Endothelial cell of umbilical vein (primary cell): ENCODE measurements at regions not wholly inside any gene's neighbourhood (a gene's known extent, or its start where the extent isn't known, plus 50 kb on each side); places are given as distances from the start of the nearest gene placed in this dataset.

Source experiments
- BruUV-seq: library from RNA; stranded (reverse); fragments of 400-500 nt; replicated peaks from 2 replicates; lab custom pipeline; 2021; lab: Mats Ljungman, UMichigan
- CTCF ChIA-PET: fragments of 300-600, 350-600 bp; sonication (Branson Sonifier 250); formaldehyde crosslinking; loops from one replicate; lab custom pipeline; 2021; ENCODE audit warnings: antibody characterized with exemption, inconsistent platforms; lab: Charles Lee
- POLR2A ChIA-PET: fragments of 300-600, 350-600 bp; sonication (Branson Sonifier 250); formaldehyde crosslinking; loops from one replicate; lab custom pipeline; 2021; ENCODE audit warnings: antibody characterized with exemption, inconsistent platforms; lab: Charles Lee
- DNase-seq: peaks from one replicate; pipeline ENCODE4 v3.0.0-alpha.2; 2011; ENCODE audit warnings: low read depth, low spot score
- FAIRE-seq: peaks from 2 replicates; lab custom pipeline; 2011; peaks lifted over from hg19 to GRCh38; lab: Jason Lieb, UNC
- H2AFZ ChIP-seq: 2 replicates; pipeline ENCODE4 v1.6.0; 2012; ENCODE audit warnings: low read depth, low read length, control low read depth, inconsistent platforms
- H3K27ac ChIP-seq: 2 replicates; pipeline ENCODE4 v1.5.1; 2011; ENCODE audit warnings: low read depth, mild to moderate bottlenecking, control low read depth, low read length, moderate library complexity; ENCODE audit not compliant: insufficient read depth
- H3K27me3 ChIP-seq, 2 experiments: 2 replicates each; pipeline versions ENCODE4 v1.6.0 to v1.6.1; 2011; ENCODE audit warnings: low read length in 2 of 2, mixed read lengths in 1 of 2; ENCODE audit not compliant: control insufficient read depth in 2 of 2, insufficient read depth in 2 of 2
- H3K36me3 ChIP-seq, 2 experiments: 2 replicates in 1 of 2; 3 replicates in 1 of 2; pipeline ENCODE4 v1.5.1; 2011; ENCODE audit warnings: low read length in 2 of 2, mild to moderate bottlenecking in 1 of 2, moderate library complexity in 1 of 2; ENCODE audit not compliant: control insufficient read depth in 2 of 2, insufficient read depth in 2 of 2; ENCODE audit errors: extremely low read depth in 1 of 2
- H3K4me1 ChIP-seq: 3 replicates; pipeline ENCODE4 v1.5.1; 2011; ENCODE audit warnings: mild to moderate bottlenecking, low read length; ENCODE audit not compliant: control insufficient read depth, insufficient read depth; ENCODE audit errors: extremely low read depth
- H3K4me2 ChIP-seq: 2 replicates; pipeline ENCODE4 v1.6.1; 2011; ENCODE audit warnings: low read length, control low read depth, mixed read lengths; ENCODE audit not compliant: insufficient read depth
- H3K4me3 ChIP-seq, 3 experiments: fragments of 200-600 bp in 1 of 3; sonication (generic), shearing (Covaris generic) in 1 of 3; replicated peaks in 1 of 3; 2 replicates each; pipeline ENCODE4 v1.5.1; 2011 to 2016; ENCODE audit warnings: control low read depth in 3 of 3, low read length in 3 of 3, mild to moderate bottlenecking in 2 of 3, inconsistent platforms in 1 of 3, low read depth in 1 of 3, moderate library complexity in 1 of 3; ENCODE audit not compliant: insufficient read depth in 1 of 3
- H3K79me2 ChIP-seq: 2 replicates; pipeline ENCODE4 v1.6.0; 2012; ENCODE audit warnings: low read length, inconsistent platforms; ENCODE audit not compliant: control insufficient read depth, insufficient read depth
- H3K9ac ChIP-seq: replicated peaks from 2 replicates; pipeline ENCODE3; 2011; ENCODE audit warnings: low read length, control low read depth; ENCODE audit not compliant: insufficient read depth; ENCODE audit errors: extremely low read depth
- H3K9me1 ChIP-seq: replicated peaks from 3 replicates; pipeline ENCODE4 v1.6.0; 2011; ENCODE audit warnings: mild to moderate bottlenecking, low read length; ENCODE audit not compliant: control insufficient read depth, insufficient read depth; ENCODE audit errors: extremely low read depth
- H3K9me3 ChIP-seq: replicated peaks from 2 replicates; pipeline ENCODE4 v1.5.1; 2012; ENCODE audit warnings: low read length, inconsistent platforms; ENCODE audit not compliant: control insufficient read depth, insufficient read depth
- H4K20me1 ChIP-seq: replicated peaks from 2 replicates; pipeline ENCODE3; 2011; ENCODE audit warnings: mild to moderate bottlenecking, low read length; ENCODE audit not compliant: control insufficient read depth, insufficient read depth; ENCODE audit errors: extremely low read depth
- EZH2 ChIP-seq: IDR thresholded peaks from 2 replicates; pipeline ENCODE4 v1.6.1; 2012; ENCODE audit warnings: borderline replicate concordance, low read depth, mild to moderate bottlenecking, moderate library complexity, low read length, inconsistent platforms; ENCODE audit not compliant: severe bottlenecking
- FOS ChIP-seq: IDR thresholded peaks from 2 replicates; pipeline ENCODE4 v1.6.1; 2011; ENCODE audit warnings: mild to moderate bottlenecking, low read length, moderate library complexity, borderline replicate concordance; ENCODE audit not compliant: insufficient read depth
- GATA2 ChIP-seq: IDR thresholded peaks from 2 replicates; pipeline ENCODE4 v1.7.0; 2011; ENCODE audit warnings: low read depth, mild to moderate bottlenecking, moderate library complexity, mixed read lengths, low read length; ENCODE audit not compliant: insufficient read length, insufficient read depth
- JUN ChIP-seq: IDR thresholded peaks from 2 replicates; pipeline ENCODE4 v1.6.1; 2011; ENCODE audit warnings: borderline replicate concordance, low read depth; ENCODE audit not compliant: insufficient read length, insufficient read depth
- MYC ChIP-seq: IDR thresholded peaks from one replicate; pipeline ENCODE4 v1.6.1; 2011; ENCODE audit warnings: mild to moderate bottlenecking, low read depth, low read length
- POLR2A ChIP-seq: IDR thresholded peaks from 2 replicates; pipeline ENCODE4 v1.6.1; 2012; ENCODE audit warnings: low read depth, mild to moderate bottlenecking, control low read depth, low read length
- POLR2AphosphoS5 ChIP-seq: IDR thresholded peaks from 2 replicates; pipeline ENCODE4 v1.6.1; 2012; ENCODE audit warnings: low read depth, mild to moderate bottlenecking, control low read depth, low read length, moderate library complexity; ENCODE audit not compliant: insufficient read depth
- dilution Hi-C: fragments of 300-500 bp; cut with MboI; formaldehyde crosslinking; loops from one replicate; pipeline ENCODE4 v1.15.0; 2019; ENCODE audit warnings: low sequenced_read_pairs; ENCODE audit not compliant: extremely low pct_ligation_motif_present
- intact Hi-C: fragments of 100-400 bp; cut with micrococcal nuclease; formaldehyde crosslinking; loops from one replicate; pipeline ENCODE4 v1.10.0; 2022
- TF ChIP-seq, protein P1 (sequence below), 2 donors: IDR thresholded peaks; 1 replicate in 1 of 2; 2 replicates in 1 of 2; pipeline ENCODE4 v1.5.1; 2011; ENCODE audit warnings: low read length in 2 of 2, mild to moderate bottlenecking in 2 of 2, moderate library complexity in 2 of 2, control low read depth in 1 of 2, inconsistent platforms in 1 of 2, low read depth in 1 of 2; ENCODE audit not compliant: insufficient read depth in 1 of 2; ENCODE audit errors: extremely low read depth in 1 of 2
- TF ChIP-seq, protein P2 (sequence below): IDR thresholded peaks from 2 replicates; pipeline ENCODE4 v1.6.1; 2011; ENCODE audit not compliant: insufficient read depth, insufficient read length

- Histone ChIP-seq H3K4me3 (no peak overlapping the region), H3K9me1 (no peaks in the 10 kb centered on the region), H3K36me3 (no peaks in the 10 kb centered on the region), H3K4me1 (peaks cover 15% of the 10 kb centered on the region), H3K9ac (no peak overlapping the region), H2AFZ (no peak overlapping the region), H3K27me3 (no peaks in the 10 kb centered on the region), H3K4me2 (no peak overlapping the region), H4K20me1 (no peaks in the 10 kb centered on the region), H3K9me3 (no peaks in the 10 kb centered on the region), H3K27ac (no peak overlapping the region), H3K79me2 (no peaks in the 10 kb centered on the region)
- intact Hi-C loops (no loop called here), dilution Hi-C loops (no loop called here)
- TF ChIP-seq FOS, result no peak
- no peak for TF ChIP-seq JUN
- no peak for TF ChIP-seq POLR2AphosphoS5
- no peak for TF ChIP-seq POLR2A
- no peak for TF ChIP-seq MYC
- TF ChIP-seq, protein P1, sequence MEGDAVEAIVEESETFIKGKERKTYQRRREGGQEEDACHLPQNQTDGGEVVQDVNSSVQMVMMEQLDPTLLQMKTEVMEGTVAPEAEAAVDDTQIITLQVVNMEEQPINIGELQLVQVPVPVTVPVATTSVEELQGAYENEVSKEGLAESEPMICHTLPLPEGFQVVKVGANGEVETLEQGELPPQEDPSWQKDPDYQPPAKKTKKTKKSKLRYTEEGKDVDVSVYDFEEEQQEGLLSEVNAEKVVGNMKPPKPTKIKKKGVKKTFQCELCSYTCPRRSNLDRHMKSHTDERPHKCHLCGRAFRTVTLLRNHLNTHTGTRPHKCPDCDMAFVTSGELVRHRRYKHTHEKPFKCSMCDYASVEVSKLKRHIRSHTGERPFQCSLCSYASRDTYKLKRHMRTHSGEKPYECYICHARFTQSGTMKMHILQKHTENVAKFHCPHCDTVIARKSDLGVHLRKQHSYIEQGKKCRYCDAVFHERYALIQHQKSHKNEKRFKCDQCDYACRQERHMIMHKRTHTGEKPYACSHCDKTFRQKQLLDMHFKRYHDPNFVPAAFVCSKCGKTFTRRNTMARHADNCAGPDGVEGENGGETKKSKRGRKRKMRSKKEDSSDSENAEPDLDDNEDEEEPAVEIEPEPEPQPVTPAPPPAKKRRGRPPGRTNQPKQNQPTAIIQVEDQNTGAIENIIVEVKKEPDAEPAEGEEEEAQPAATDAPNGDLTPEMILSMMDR (IDR thresholded peaks at IDR 0.05; ENCODE audit: extremely low read depth in 1 of 2, insufficient read depth in 1 of 2, low read depth in 1 of 2, low read length in 2 of 2), result no peak
- ChIA-PET CTCF (no interaction called here), POLR2A (no interaction called here)
- DNase-seq, result no peak
- FAIRE-seq, result no peak
- no TSS peak for BruUV-seq
Measured at GRCh38 chr20:11120431-11120830, 446.6 kb upstream of the JAG1 start.

DNA sequence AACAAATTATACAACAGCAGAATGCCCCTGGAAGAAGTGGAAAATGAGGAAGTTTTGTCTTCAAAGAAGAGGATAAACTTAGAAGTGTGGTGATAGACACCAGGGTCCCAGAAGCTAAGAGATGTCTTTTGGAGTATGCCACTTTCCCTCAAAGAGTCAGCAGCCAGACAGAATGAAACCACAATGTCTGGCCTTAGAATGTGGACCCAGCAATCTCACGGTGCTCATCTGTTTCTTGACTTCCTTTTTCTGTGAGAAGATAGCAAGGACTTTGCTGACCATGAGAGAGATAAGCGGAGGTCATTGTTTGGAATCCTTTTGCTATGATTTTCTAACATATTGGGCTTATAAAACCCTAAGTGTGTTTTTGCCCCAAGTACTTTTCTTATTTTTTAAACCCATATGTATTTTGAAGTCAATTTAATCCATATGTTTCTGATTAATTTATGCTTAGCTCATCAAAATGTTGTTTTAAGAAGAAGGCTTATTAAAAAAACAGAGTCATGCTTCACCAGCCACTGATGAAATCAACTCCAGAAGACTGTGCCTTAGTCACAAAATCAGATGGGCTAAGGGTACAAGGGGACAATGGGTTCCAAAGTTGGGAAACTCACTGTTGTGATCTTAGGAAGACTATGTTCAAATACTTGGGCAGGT is 451.2 kb upstream of the JAG1 start:
- BruUV-seq, result no TSS peak
- DNase-seq (peak; percentile 30), FAIRE-seq (no peak)
- no peaks in the 10 kb centered on the region for H3K4me1 ChIP-seq
- no peak for TF ChIP-seq JUN
- TF ChIP-seq, protein P2, sequence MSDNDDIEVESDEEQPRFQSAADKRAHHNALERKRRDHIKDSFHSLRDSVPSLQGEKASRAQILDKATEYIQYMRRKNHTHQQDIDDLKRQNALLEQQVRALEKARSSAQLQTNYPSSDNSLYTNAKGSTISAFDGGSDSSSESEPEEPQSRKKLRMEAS, result no peak
- TF ChIP-seq FOS, result no peak
- no peak for TF ChIP-seq EZH2
- TF ChIP-seq POLR2A, result no peak
- TF ChIP-seq GATA2, result no peak
- TF ChIP-seq, protein P1 (IDR thresholded peaks at IDR 0.05; ENCODE audit: extremely low read depth in 1 of 2, insufficient read depth in 1 of 2, low read depth in 1 of 2, low read length in 2 of 2), result no peak
- no peak for TF ChIP-seq POLR2AphosphoS5
- TF ChIP-seq MYC, result no peak
- no peaks in the 10 kb centered on the region for H3K36me3 ChIP-seq
- H3K9me1 ChIP-seq, result no peaks in the 10 kb centered on the region
- intact Hi-C loops, result no loop called here
- no peak overlapping the region for H3K4me3 ChIP-seq
- no peak overlapping the region for H3K4me2 ChIP-seq
- no peaks in the 10 kb centered on the region for H4K20me1 ChIP-seq
- CTCF ChIA-PET, result no interaction called here
- H3K79me2 ChIP-seq, result no peaks in the 10 kb centered on the region
- H3K27me3 ChIP-seq, result no peaks in the 10 kb centered on the region
- H3K9me3 ChIP-seq, result no peaks in the 10 kb centered on the region
- H3K27ac ChIP-seq, result no peak overlapping the region
- POLR2A ChIA-PET, result no interaction called here
- dilution Hi-C loops, result no loop called here
- H2AFZ ChIP-seq, result peak overlapping the region; percentile 39
- no peak overlapping the region for H3K9ac ChIP-seq
